BE2C (cell line): ENCODE measurements at regions not wholly inside any gene's neighbourhood (a gene's known extent, or its start where the extent isn't known, plus 50 kb on each side); places are given as distances from the start of the nearest gene placed in this dataset.

Experiments used
- DNase-seq: peaks from one replicate; pipeline ENCODE4 v3.0.0-alpha.2; 2020
- H3K27me3 ChIP-seq: fragments of 250-450 bp; sonication (Bioruptor Pico); 2 replicates; pipeline ENCODE4 v1.5.1; 2020; ENCODE audit warnings: mild to moderate bottlenecking
- H3K36me3 ChIP-seq: fragments of 250-450 bp; sonication (Bioruptor Pico); 2 replicates; pipeline ENCODE4 v1.5.1; 2020; ENCODE audit warnings: mild to moderate bottlenecking
- H3K4me1 ChIP-seq: fragments of 250-450 bp; sonication (Bioruptor Pico); 2 replicates; pipeline ENCODE4 v1.5.1; 2020
- H3K4me3 ChIP-seq: 2 replicates; pipeline ENCODE4 v1.5.1; 2011; ENCODE audit warnings: low read depth, low read length
- H3K9me3 ChIP-seq: fragments of 250-450 bp; sonication (Bioruptor Pico); 2 replicates; pipeline ENCODE4 v1.5.1; 2020
- CTCF ChIP-seq: IDR thresholded peaks from 2 replicates; pipeline ENCODE4 v1.5.1; 2012; ENCODE audit warnings: mild to moderate bottlenecking, low read depth, low read length

DNA sequence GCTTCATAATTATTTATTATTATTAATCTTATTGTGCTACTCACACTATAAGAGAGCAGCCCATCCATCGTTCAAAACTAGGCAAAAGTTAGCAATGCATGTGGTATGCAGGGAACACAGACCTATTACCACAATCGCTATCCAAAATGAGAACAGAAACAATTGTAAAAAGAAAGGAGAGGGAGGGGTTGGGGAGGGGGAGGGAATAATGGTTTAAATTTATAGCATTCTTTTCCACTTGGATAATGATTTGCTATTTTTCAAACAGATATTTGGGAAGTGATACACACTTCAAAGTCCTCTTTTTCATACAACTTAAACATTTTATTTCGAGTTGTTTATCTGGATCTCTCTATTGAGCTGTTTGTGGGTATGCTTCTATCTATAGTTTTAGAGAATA is 248.6 kb upstream of the SOX5 start:
- Histone ChIP-seq H3K4me1 (no peaks in the 10 kb centered on the region; the same call in 1 of the 2 replicates), H3K9me3 (no peaks in the 10 kb centered on the region), H3K27me3 (no peaks in the 10 kb centered on the region), H3K4me3 (no peak overlapping the region), H3K36me3 (no peaks in the 10 kb centered on the region)
- no peak for DNase-seq
- no peak for TF ChIP-seq CTCF

GRCh38 chr12:24197532-24197931 is 248.1 kb upstream of the SOX5 start:
- H3K4me3 ChIP-seq = no peak overlapping the region
- DNase-seq = no peak
- no peaks in the 10 kb centered on the region for H3K9me3 ChIP-seq
- TF ChIP-seq CTCF = no peak
- no peaks in the 10 kb centered on the region for H3K36me3 ChIP-seq
- H3K4me1 ChIP-seq = no peaks in the 10 kb centered on the region; the same call in 1 of the 2 replicates
- H3K27me3 ChIP-seq = no peaks in the 10 kb centered on the region

DNA sequence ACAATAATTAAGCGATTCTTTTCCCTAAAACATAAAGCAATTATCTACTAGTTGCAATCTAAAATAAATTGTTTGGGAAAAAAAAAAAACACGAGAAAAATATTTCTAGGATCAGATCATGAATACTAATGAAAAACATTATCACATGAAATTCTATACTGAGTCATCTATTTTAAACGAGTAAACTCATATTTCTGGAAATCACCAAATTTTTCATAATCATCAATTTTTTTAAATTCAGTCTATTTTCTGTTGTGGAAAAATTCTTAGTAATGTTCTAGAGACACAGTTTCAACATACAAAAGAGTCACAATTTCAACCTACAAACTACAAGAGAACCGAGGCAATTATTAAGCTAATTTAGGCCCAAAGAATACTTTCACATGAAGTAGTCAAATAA is 245.6 kb upstream of the SOX5 start:
- Histone ChIP-seq H3K9me3 (no peaks in the 10 kb centered on the region), H3K4me1 (no peaks in the 10 kb centered on the region), H3K36me3 (no peaks in the 10 kb centered on the region), H3K4me3 (no peak overlapping the region), H3K27me3 (no peaks in the 10 kb centered on the region)
- DNase-seq = no peak
- TF ChIP-seq CTCF = no peak

- DNase-seq = no peak
- Histone ChIP-seq H3K36me3 (no peaks in the 10 kb centered on the region), H3K9me3 (no peaks in the 10 kb centered on the region), H3K4me3 (no peak overlapping the region), H3K4me1 (no peaks in the 10 kb centered on the region), H3K27me3 (no peaks in the 10 kb centered on the region)
- TF ChIP-seq CTCF = no peak
Observed at GRCh38 chr12:24191117-24191516, 241.6 kb upstream of the SOX5 start.

GRCh38 chr12:24185782-24186181 is 236.3 kb upstream of the SOX5 start:
- Histone ChIP-seq H3K4me3 (no peak overlapping the region), H3K9me3 (no peaks in the 10 kb centered on the region), H3K4me1 (no peaks in the 10 kb centered on the region), H3K36me3 (no peaks in the 10 kb centered on the region), H3K27me3 (no peaks in the 10 kb centered on the region)
- TF ChIP-seq CTCF = no peak
- DNase-seq = no peak

DNA sequence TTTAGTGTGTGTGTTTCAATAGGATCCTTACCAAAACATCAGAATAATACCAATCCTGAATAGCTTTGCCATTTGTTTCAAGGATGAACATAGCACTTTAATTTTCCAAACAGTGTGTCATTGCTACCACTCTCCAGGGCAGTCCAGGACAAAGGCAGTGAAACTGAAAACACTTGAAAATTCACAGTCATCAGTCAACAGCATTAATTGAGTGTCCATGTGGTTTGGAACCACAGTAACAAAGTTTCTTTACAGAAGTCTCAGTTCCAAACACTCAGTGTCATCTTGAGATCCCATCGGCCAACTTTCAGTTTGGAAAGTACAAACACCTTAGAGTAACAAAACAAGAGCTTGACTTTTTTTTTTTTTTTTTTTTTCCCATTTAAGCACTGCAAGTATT is 228.4 kb upstream of the SOX5 start:
- no peak for DNase-seq
- no peaks in the 10 kb centered on the region for H3K27me3 ChIP-seq
- H3K4me1 ChIP-seq = no peaks in the 10 kb centered on the region
- no peak for TF ChIP-seq CTCF
- H3K36me3 ChIP-seq = no peaks in the 10 kb centered on the region
- H3K4me3 ChIP-seq = no peak overlapping the region
- H3K9me3 ChIP-seq = no peaks in the 10 kb centered on the region
